Activated naive CD4-positive, alpha-beta T cell treated with anti-CD3 and anti-CD28 coated beads, Interleukin-2, amount 10 ng/mL, durations not matched to agents 7 days and 5 days (primary cell): ENCODE measurements at regions not wholly inside any gene's neighbourhood (a gene's known extent, or its start where the extent isn't known, plus 50 kb on each side); places are given as distances from the start of the nearest gene placed in this dataset.

Experiments
- CTCF ChIA-PET: fragments of 350-600 bp; sonication (Branson Sonifier 250); formaldehyde crosslinking; loops from one replicate; lab custom pipeline; 2021; ENCODE audit warnings: antibody characterized with exemption; lab: Charles Lee
- DNase-seq: peaks from one replicate; pipeline ENCODE4 v3.0.0-alpha.2; 2020
- H3K27ac Mint-ChIP-seq: one replicate; pipeline ENCODE4 v1.8.0; 2021; ENCODE audit warnings: mild to moderate bottlenecking, moderate library complexity, mixed read lengths
- H3K27me3 Mint-ChIP-seq: one replicate; pipeline ENCODE4 v1.8.0; 2021; ENCODE audit warnings: mild to moderate bottlenecking, mixed read lengths
- H3K36me3 Mint-ChIP-seq: one replicate; pipeline ENCODE4 v1.8.0; 2021; ENCODE audit warnings: mixed read lengths
- H3K4me1 Mint-ChIP-seq: one replicate; pipeline ENCODE4 v1.8.0; 2021; ENCODE audit warnings: mixed read lengths
- H3K4me3 Mint-ChIP-seq: one replicate; pipeline ENCODE4 v1.8.0; 2021; ENCODE audit warnings: mild to moderate bottlenecking, moderate library complexity, mixed read lengths
- H3K9me3 Mint-ChIP-seq: one replicate; pipeline ENCODE4 v1.8.0; 2021; ENCODE audit warnings: mixed read lengths

GRCh38 chr4:119678761-119679160 lies 50.2 kb upstream of the PDE5A start:
- no peaks in the 10 kb centered on the region for H3K4me1 Mint-ChIP-seq
- no peaks in the 10 kb centered on the region for H3K36me3 Mint-ChIP-seq
- CTCF ChIA-PET: interaction anchor here (0.9 kb wide), 1 partner anchor 13 kb away, joined by 3 read pairs; no protein-coding TSS in a partner anchor
- DNase-seq: no peak
- H3K27ac Mint-ChIP-seq: no peak overlapping the region
- no peaks in the 10 kb centered on the region for H3K9me3 Mint-ChIP-seq
- H3K27me3 Mint-ChIP-seq: no peaks in the 10 kb centered on the region
- no peak overlapping the region for H3K4me3 Mint-ChIP-seq
